Activated CD4-positive, alpha-beta T cell treated with anti-CD3 and anti-CD28 coated beads, Interleukin-2, amount 10 ng/mL, durations not matched to agents 24 days and 14 days (primary cell): ENCODE measurements at regions not wholly inside any gene's neighbourhood (a gene's known extent, or its start where the extent isn't known, plus 50 kb on each side); places are given as distances from the start of the nearest gene placed in this dataset.
"Not testable (repeated sequence)": the region's sequence is repeated elsewhere in the genome, so short reads cannot be mapped to it uniquely, and the experiment has no call there.

Experiments used
- DNase-seq: peaks from one replicate; pipeline ENCODE4 v3.0.0; 2022
- H3K27ac Mint-ChIP-seq: one replicate; pipeline ENCODE4 v1.8.0; 2022; ENCODE audit warnings: mild to moderate bottlenecking, mixed read lengths
- H3K27me3 Mint-ChIP-seq: one replicate; pipeline ENCODE4 v1.8.0; 2022; ENCODE audit warnings: mixed read lengths
- H3K36me3 Mint-ChIP-seq: one replicate; pipeline ENCODE4 v1.8.0; 2022; ENCODE audit warnings: low read depth, mild to moderate bottlenecking, mixed read lengths
- H3K4me1 Mint-ChIP-seq: one replicate; pipeline ENCODE4 v1.8.0; 2021; ENCODE audit warnings: mixed read lengths
- H3K4me3 Mint-ChIP-seq: one replicate; pipeline ENCODE4 v1.8.0; 2022; ENCODE audit warnings: mild to moderate bottlenecking, moderate library complexity, mixed read lengths
- H3K9me3 Mint-ChIP-seq: one replicate; pipeline ENCODE4 v1.8.0; 2021; ENCODE audit warnings: mixed read lengths
- intact Hi-C: fragments of 100-400 bp; cut with micrococcal nuclease; formaldehyde crosslinking; loops from one replicate; pipeline ENCODE4 v1.15.1; 2023

- no peaks in the 10 kb centered on the region for H3K27me3 Mint-ChIP-seq
- H3K9me3 Mint-ChIP-seq = no peaks in the 10 kb centered on the region
- no peak overlapping the region for H3K27ac Mint-ChIP-seq
- no peaks in the 10 kb centered on the region for H3K4me1 Mint-ChIP-seq
- intact Hi-C loops = no loop called here
- H3K4me3 Mint-ChIP-seq = no peak overlapping the region
- H3K36me3 Mint-ChIP-seq = no peaks in the 10 kb centered on the region
- DNase-seq = no peak
Observed at GRCh38 chr15:36177590-36178302, 401.7 kb upstream of the CDIN1 start.

DNA sequence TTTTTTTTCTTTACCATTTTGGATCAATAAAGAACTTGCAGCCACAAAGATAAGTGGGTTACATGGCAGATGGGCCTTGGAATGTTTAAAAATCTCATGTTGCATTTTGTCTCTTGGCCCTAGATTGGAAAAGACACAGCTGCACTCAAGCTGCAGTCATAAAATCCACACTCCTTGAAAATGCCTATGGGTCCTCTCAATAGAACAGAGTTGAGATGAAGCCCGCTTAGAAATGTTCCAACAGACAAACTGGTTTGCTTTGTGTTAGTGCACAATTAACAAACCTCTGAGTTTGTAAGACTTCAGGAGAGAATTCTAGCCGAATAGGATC is 401.2 kb upstream of the CDIN1 start:
- intact Hi-C loops = no loop called here
- no peak for DNase-seq
- Mint-ChIP-seq H3K36me3 (no peaks in the 10 kb centered on the region), H3K27me3 (no peaks in the 10 kb centered on the region), H3K4me1 (no peaks in the 10 kb centered on the region), H3K27ac (no peak overlapping the region), H3K4me3 (no peak overlapping the region), H3K9me3 (no peaks in the 10 kb centered on the region)

DNA sequence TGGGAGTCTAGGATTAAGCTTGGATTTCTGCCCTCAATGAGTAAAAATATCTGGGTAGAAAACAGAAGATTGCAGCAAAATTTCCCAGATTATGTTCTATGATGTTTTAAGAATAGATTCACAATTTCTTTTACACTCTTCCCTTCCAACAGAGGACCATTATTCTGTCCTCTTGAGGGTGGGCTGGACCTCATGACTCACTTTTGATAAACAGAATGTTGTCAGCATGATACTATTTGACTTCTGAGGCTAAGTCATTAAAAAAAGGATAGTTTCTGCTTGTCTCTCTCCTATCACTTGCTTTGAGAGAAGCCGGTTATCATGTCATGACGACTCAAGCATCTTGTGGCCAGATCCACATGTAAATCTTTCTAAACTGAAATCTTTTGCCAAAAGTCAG is 396.2 kb upstream of the CDIN1 start:
- DNase-seq = no peak
- H3K9me3 Mint-ChIP-seq = no peaks in the 10 kb centered on the region
- H3K27ac Mint-ChIP-seq = no peak overlapping the region
- no peaks in the 10 kb centered on the region for H3K36me3 Mint-ChIP-seq
- intact Hi-C loops = no loop called here
- H3K4me3 Mint-ChIP-seq = no peak overlapping the region
- no peaks in the 10 kb centered on the region for H3K27me3 Mint-ChIP-seq
- H3K4me1 Mint-ChIP-seq = no peaks in the 10 kb centered on the region

GRCh38 chr15:36185438-36185837 is 394.0 kb upstream of the CDIN1 start:
- H3K27ac Mint-ChIP-seq = no peak overlapping the region
- H3K4me1 Mint-ChIP-seq = no peaks in the 10 kb centered on the region
- H3K36me3 Mint-ChIP-seq = no peaks in the 10 kb centered on the region
- H3K4me3 Mint-ChIP-seq = no peak overlapping the region
- no peak for DNase-seq
- H3K27me3 Mint-ChIP-seq = no peaks in the 10 kb centered on the region
- H3K9me3 Mint-ChIP-seq = no peaks in the 10 kb centered on the region
- intact Hi-C loops = no loop called here

- intact Hi-C loops = no loop called here
- no peak for DNase-seq
- Mint-ChIP-seq H3K27me3 (no peaks in the 10 kb centered on the region), H3K9me3 (no peaks in the 10 kb centered on the region), H3K4me1 (no peaks in the 10 kb centered on the region), H3K27ac (no peak overlapping the region), H3K4me3 (no peak overlapping the region), H3K36me3 (no peaks in the 10 kb centered on the region)
Observed at GRCh38 chr15:36185845-36186244, 393.6 kb upstream of the CDIN1 start.

- H3K36me3 Mint-ChIP-seq = no peaks in the 10 kb centered on the region
- no peak overlapping the region for H3K27ac Mint-ChIP-seq
- no peak for DNase-seq
- no peaks in the 10 kb centered on the region for H3K27me3 Mint-ChIP-seq
- no peak overlapping the region for H3K4me3 Mint-ChIP-seq
- intact Hi-C loops = no loop called here
- H3K9me3 Mint-ChIP-seq = no peaks in the 10 kb centered on the region
- H3K4me1 Mint-ChIP-seq = no peaks in the 10 kb centered on the region
Observed at GRCh38 chr15:36186376-36186775, 393.1 kb upstream of the CDIN1 start.

DNA sequence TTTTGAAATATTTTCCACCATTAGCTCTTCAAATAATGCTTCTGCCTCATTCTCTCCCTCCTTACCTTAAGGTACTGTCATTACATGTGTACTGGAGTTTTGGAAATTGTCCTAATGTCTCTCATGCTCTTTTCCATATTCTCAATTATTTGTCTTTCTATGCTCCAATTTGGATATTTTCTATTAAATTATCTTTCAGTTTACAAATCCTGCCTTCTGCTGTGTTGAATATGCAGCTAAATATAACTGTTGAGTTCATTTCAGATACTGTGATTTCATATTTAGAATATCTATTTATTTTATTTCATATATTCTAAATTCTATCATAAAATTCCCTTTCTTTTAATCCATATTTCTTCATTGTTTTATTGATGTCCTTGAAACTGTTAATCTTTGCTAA is 388.0 kb upstream of the CDIN1 start:
- intact Hi-C loops = no loop called here
- H3K27ac Mint-ChIP-seq = no peak overlapping the region
- DNase-seq = no peak
- H3K9me3 Mint-ChIP-seq = no peaks in the 10 kb centered on the region
- no peaks in the 10 kb centered on the region for H3K27me3 Mint-ChIP-seq
- H3K36me3 Mint-ChIP-seq = no peaks in the 10 kb centered on the region
- H3K4me1 Mint-ChIP-seq = no peaks in the 10 kb centered on the region
- H3K4me3 Mint-ChIP-seq = no peak overlapping the region

- H3K4me3 Mint-ChIP-seq, H3K9me3 Mint-ChIP-seq, H3K27me3 Mint-ChIP-seq, DNase-seq, H3K4me1 Mint-ChIP-seq, intact Hi-C loops, H3K36me3 Mint-ChIP-seq, H3K27ac Mint-ChIP-seq: not testable (repeated sequence)
Observed at GRCh38 chr15:36195361-36196007, 383.9 kb upstream of the CDIN1 start.

DNA sequence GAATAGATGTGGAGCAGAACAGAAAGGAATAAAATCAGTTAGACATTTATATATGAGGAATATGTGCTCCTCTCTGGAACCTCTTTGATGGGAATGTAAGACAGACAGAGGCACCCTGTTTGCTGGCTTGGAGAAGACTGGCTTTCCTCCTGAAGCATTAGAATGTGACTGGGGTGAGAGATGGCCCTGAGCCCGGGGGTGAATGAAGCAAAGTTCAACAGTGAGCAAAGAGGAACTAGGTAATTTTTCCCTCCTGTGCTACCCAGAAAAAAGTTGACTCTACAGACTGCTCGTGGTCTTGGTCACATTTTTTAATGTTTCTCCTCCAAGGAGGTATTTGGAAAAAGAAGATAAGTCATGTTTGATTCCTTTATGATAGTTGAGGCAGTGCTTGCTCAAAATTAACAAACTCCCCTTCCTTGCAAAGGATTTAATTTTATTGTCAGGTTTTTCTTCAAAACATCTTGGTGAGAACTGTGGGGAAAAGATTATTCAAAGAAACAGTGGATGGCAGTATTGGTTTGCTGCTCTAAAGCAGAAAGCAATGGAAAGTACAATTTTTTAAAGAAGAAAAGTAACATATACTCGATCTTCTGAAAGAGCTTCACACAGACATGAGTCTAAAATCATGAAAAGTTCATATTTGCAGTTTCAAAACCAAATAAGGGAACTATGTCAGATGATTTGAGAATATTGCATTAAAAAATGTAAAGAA is 370.4 kb upstream of the CDIN1 start:
- Mint-ChIP-seq H3K4me3 (no peak overlapping the region), H3K27ac (no peak overlapping the region), H3K36me3 (no peaks in the 10 kb centered on the region), H3K4me1 (no peaks in the 10 kb centered on the region), H3K27me3 (no peaks in the 10 kb centered on the region), H3K9me3 (no peaks in the 10 kb centered on the region)
- intact Hi-C loops = no loop called here
- no peak for DNase-seq

DNA sequence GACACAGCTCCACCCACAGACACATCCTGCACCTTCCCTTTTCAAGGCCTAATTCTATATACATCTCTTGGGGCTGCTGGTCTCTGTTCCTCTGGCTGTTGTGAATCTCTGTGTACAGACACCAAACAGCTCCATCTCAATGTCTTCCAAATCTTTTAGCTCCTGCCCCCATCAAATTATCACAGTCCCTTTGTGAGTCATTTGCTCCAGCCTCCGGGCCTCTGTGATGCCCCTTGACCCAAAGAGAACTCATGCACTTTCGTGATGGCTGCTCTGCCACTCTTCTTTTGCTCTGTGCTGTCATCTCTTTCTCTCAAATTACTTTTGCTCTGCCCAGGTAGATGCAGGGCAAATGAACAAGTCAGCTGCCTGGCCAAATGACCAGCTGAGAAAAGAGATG is 369.0 kb upstream of the CDIN1 start:
- no peak for DNase-seq
- Mint-ChIP-seq H3K4me1 (no peaks in the 10 kb centered on the region), H3K4me3 (no peak overlapping the region), H3K36me3 (no peaks in the 10 kb centered on the region), H3K9me3 (no peaks in the 10 kb centered on the region), H3K27me3 (no peaks in the 10 kb centered on the region), H3K27ac (no peak overlapping the region)
- intact Hi-C loops = no loop called here

- Mint-ChIP-seq H3K36me3 (no peaks in the 10 kb centered on the region), H3K4me3 (no peak overlapping the region), H3K27ac (no peak overlapping the region), H3K9me3 (no peaks in the 10 kb centered on the region), H3K4me1 (no peaks in the 10 kb centered on the region), H3K27me3 (no peaks in the 10 kb centered on the region)
- intact Hi-C loops = no loop called here
- no peak for DNase-seq
Observed at GRCh38 chr15:36218322-36218721, 361.1 kb upstream of the CDIN1 start.

GRCh38 chr15:36218991-36219390 is 360.4 kb upstream of the CDIN1 start:
- intact Hi-C loops = no loop called here
- Mint-ChIP-seq H3K27me3 (no peaks in the 10 kb centered on the region), H3K36me3 (no peaks in the 10 kb centered on the region)

DNA sequence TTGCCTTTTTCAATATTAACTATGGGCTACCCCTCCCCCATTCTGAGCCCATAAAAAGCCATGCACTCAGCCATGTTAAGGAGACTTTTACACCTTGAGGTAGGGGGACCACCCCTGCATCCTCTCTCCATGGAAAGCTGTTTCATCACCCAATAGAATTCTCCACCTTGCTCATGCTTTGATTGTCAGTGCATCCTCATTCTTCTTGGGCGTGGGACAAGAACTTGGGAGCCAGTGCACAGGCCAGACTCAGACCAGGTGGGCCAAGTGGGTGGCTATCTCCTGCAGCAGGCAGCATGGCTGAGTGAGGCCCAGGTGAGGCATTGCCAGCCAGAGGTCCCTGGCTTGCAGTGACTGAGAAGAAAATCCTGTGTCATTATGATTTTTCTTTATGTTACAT is 357.4 kb upstream of the CDIN1 start:
- no peak for DNase-seq
- Mint-ChIP-seq H3K27ac (no peak overlapping the region), H3K4me3 (no peak overlapping the region), H3K36me3 (no peaks in the 10 kb centered on the region), H3K4me1 (no peaks in the 10 kb centered on the region), H3K9me3 (no peaks in the 10 kb centered on the region), H3K27me3 (no peaks in the 10 kb centered on the region)
- intact Hi-C loops = no loop called here

More at GRCh38 chr15:36218991-36219390, 360.4 kb upstream of the CDIN1 start:
- Mint-ChIP-seq H3K9me3 (no peaks in the 10 kb centered on the region), H3K4me1 (no peaks in the 10 kb centered on the region), H3K27ac (no peak overlapping the region), H3K4me3 (no peak overlapping the region)
- DNase-seq = no peak

- Mint-ChIP-seq H3K4me1 (no peaks in the 10 kb centered on the region), H3K4me3 (no peak overlapping the region), H3K36me3 (no peaks in the 10 kb centered on the region), H3K9me3 (no peaks in the 10 kb centered on the region), H3K27ac (no peak overlapping the region), H3K27me3 (no peaks in the 10 kb centered on the region)
- intact Hi-C loops = no loop called here
- DNase-seq = no peak
Observed at GRCh38 chr15:36230776-36231175, 348.6 kb upstream of the CDIN1 start.
